GM12865 (cell line): ENCODE measurements at regions not wholly inside any gene's neighbourhood (a gene's known extent, or its start where the extent isn't known, plus 50 kb on each side); places are given as distances from the start of the nearest gene placed in this dataset.

Source experiments
- DNase-seq: peaks from one replicate; pipeline ENCODE4 v3.0.0; 2010; ENCODE audit warnings: low read depth
- H3K4me3 ChIP-seq: 2 replicates; pipeline ENCODE4 v1.5.1; 2011; ENCODE audit warnings: mild to moderate bottlenecking, low read depth, low read length, control low read depth
- CTCF ChIP-seq: IDR thresholded peaks from 2 replicates; pipeline ENCODE4 v1.5.1; 2011; ENCODE audit warnings: low read length, control low read depth, low read depth, inconsistent platforms; ENCODE audit not compliant: insufficient read depth; ENCODE audit errors: missing control alignments

DNA sequence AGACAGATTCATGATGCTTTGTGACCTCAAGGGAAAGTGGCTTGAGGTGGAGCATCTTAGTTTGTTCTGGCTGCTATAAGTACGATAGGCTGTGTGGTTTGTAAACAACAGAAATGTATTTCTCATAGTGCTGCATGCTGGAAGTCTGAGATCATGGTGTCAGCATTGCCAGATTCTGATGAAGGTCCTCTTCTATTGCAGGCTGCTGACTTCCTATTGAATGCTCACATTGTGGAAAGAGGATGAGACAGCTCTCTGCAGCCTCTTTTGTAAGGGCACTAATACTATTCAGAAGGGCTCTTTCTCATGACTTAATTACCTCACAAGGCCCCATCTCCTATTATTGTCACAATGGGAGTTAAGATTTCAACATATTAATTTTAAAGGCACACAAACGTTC is 1674.0 kb upstream of the PCDH7 start:
- TF ChIP-seq CTCF = no peak
- no peak for DNase-seq
- H3K4me3 ChIP-seq = no peak overlapping the region

- no peak for DNase-seq
- TF ChIP-seq CTCF = no peak
- no peak overlapping the region for H3K4me3 ChIP-seq
These were observed 1673.4 kb upstream of the PCDH7 start for GRCh38 chr4:29046781-29047180.

GRCh38 chr4:29047341-29048041 is 1672.7 kb upstream of the PCDH7 start:
- TF ChIP-seq CTCF = no peak
- DNase-seq = no peak
- H3K4me3 ChIP-seq = no peak overlapping the region

GRCh38 chr4:29051381-29051965 is 1668.7 kb upstream of the PCDH7 start:
- no peak for DNase-seq
- TF ChIP-seq CTCF = no peak
- no peak overlapping the region for H3K4me3 ChIP-seq

DNA sequence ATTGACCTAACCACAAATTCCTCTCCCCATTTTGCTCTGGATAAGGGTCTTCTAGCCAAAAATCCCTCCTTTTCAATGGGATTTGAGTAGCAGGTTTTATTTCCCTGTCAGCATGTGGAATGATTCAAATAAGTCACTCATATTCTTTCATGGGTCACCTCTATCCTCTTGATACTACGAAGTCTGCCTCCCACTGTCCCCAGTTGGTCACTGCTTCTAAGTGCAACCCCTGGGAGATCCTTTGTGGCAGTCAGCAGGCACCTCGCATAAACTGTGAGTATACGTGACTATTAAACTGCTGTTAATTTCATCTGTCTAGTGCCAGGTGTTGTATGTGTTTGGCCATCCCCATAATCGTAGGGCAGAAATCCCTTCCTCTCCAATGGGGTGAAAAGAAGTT is 1667.9 kb upstream of the PCDH7 start:
- TF ChIP-seq CTCF = no peak
- H3K4me3 ChIP-seq = no peak overlapping the region
- DNase-seq = no peak

DNA sequence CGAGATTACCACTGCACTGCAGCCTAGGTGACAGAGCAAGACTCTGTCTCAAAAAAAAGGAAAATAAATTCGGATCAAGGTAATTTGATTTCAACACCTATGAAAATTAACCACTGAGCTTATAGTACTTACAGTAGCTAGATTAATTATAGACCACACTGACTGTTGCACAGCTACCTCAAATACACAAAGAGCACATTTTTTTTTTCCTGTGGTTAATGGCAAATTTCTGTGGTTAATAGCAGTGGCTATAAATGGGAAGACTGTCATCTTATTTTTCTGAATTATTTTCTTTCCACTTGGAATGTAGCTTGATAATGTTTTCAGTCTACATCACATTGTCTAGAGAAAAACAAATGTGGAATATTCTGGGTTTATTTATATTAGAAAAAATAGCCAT is 1661.6 kb upstream of the PCDH7 start:
- H3K4me3 ChIP-seq = no peak overlapping the region
- TF ChIP-seq CTCF = no peak
- no peak for DNase-seq

- no peak for TF ChIP-seq CTCF
- H3K4me3 ChIP-seq = no peak overlapping the region
- no peak for DNase-seq
These were observed 1653.3 kb upstream of the PCDH7 start for GRCh38 chr4:29066861-29067260.
